Liver (tissue), 8 donors: ENCODE measurements at regions not wholly inside any gene's neighbourhood (a gene's known extent, or its start where the extent isn't known, plus 50 kb on each side); places are given as distances from the start of the nearest gene placed in this dataset.

ENCODE experiments used
- DNase-seq: peaks from one replicate; pipeline ENCODE4 v3.0.0-alpha.2; 2017; ENCODE audit warnings: low spot score
- H3K27ac ChIP-seq, 2 donors: one replicate each; pipeline ENCODE4 v1.7.0; 2013; ENCODE audit warnings: inconsistent platforms in 2 of 2, low read length in 2 of 2, control low read depth in 1 of 2, low read depth in 1 of 2, mild to moderate bottlenecking in 1 of 2
- H3K27me3 ChIP-seq, 4 donors: one replicate each; pipeline versions ENCODE4 v1.6.1 to v1.7.0; 2013; ENCODE audit warnings: low read length in 3 of 4, inconsistent platforms in 1 of 4, mild to moderate bottlenecking in 1 of 4, moderate library complexity in 1 of 4; ENCODE audit not compliant: control insufficient read depth in 4 of 4, insufficient read depth in 4 of 4
- H3K36me3 ChIP-seq, 4 donors: one replicate each; pipeline versions ENCODE4 v1.6.1 to v1.7.0; 2013; ENCODE audit warnings: low read length in 3 of 4, mild to moderate bottlenecking in 3 of 4, low read depth in 1 of 4, moderate library complexity in 1 of 4; ENCODE audit not compliant: control insufficient read depth in 4 of 4, insufficient read depth in 3 of 4
- H3K4me1 ChIP-seq, 4 donors: one replicate each; pipeline versions ENCODE4 v1.6.1 to v1.7.0; 2013; ENCODE audit warnings: low read length in 3 of 4, mild to moderate bottlenecking in 3 of 4, moderate library complexity in 1 of 4; ENCODE audit not compliant: control insufficient read depth in 4 of 4, insufficient read depth in 4 of 4
- H3K4me3 ChIP-seq, 3 donors: one replicate each; pipeline versions ENCODE4 v1.6.1 to v1.7.0; 2013; ENCODE audit warnings: low read length in 3 of 3, control low read depth in 1 of 3, low read depth in 1 of 3, mild to moderate bottlenecking in 1 of 3
- H3K9ac ChIP-seq, 2 donors: one replicate each; pipeline ENCODE4 v1.7.0; 2013; ENCODE audit warnings: low read length in 2 of 2, mild to moderate bottlenecking in 2 of 2, moderate library complexity in 2 of 2, control low read depth in 1 of 2, low read depth in 1 of 2
- H3K9me3 ChIP-seq, 4 donors: one replicate each; pipeline versions ENCODE4 v1.6.1 to v1.7.0; 2013; ENCODE audit warnings: low read length in 3 of 4; ENCODE audit not compliant: control insufficient read depth in 4 of 4
- ATF3 ChIP-seq: IDR thresholded peaks from 2 replicates; pipeline ENCODE4 v1.6.1; 2016; ENCODE audit warnings: antibody characterized with exemption
- CTCF ChIP-seq: fragments of 150-350 bp; IDR thresholded peaks from 2 replicates; pipeline ENCODE4 v1.5.1; 2017; ENCODE audit warnings: improper control_type of control experiment, low read depth, low read length; ENCODE audit not compliant: missing input control
- FOXA1 ChIP-seq: IDR thresholded peaks from 2 replicates; pipeline ENCODE4 v1.6.1; 2016; ENCODE audit warnings: antibody characterized with exemption
- FOXA2 ChIP-seq: IDR thresholded peaks from 2 replicates; pipeline ENCODE4 v1.6.1; 2016; ENCODE audit warnings: antibody characterized with exemption
- GABPA ChIP-seq, 2 donors: IDR thresholded peaks in 1 of 2; conservative IDR thresholded peaks in 1 of 2; 2 replicates each; pipeline ENCODE4 v1.6.1; 2016; ENCODE audit warnings: antibody characterized with exemption in 2 of 2, mild to moderate bottlenecking in 1 of 2, moderate library complexity in 1 of 2
- HNF4A ChIP-seq, 2 donors: conservative IDR thresholded peaks; 2 replicates each; pipeline ENCODE4 v1.6.1; 2016; ENCODE audit warnings: antibody characterized with exemption in 2 of 2, mild to moderate bottlenecking in 2 of 2
- HNF4G ChIP-seq: IDR thresholded peaks from 2 replicates; pipeline ENCODE4 v1.6.1; 2016; ENCODE audit warnings: antibody characterized with exemption
- JUND ChIP-seq, 2 donors: IDR thresholded peaks; 2 replicates each; pipeline ENCODE4 v1.6.1; 2016; ENCODE audit warnings: antibody characterized with exemption in 2 of 2
- RAD21 ChIP-seq, 2 donors: IDR thresholded peaks; 2 replicates each; pipeline ENCODE4 v1.6.1; 2016; ENCODE audit warnings: antibody characterized with exemption in 2 of 2, mild to moderate bottlenecking in 2 of 2
- REST ChIP-seq: IDR thresholded peaks from 2 replicates; pipeline ENCODE4 v1.6.1; 2016; ENCODE audit warnings: antibody characterized with exemption, mild to moderate bottlenecking
- SP1 ChIP-seq: IDR thresholded peaks from 2 replicates; pipeline ENCODE4 v1.6.1; 2018; ENCODE audit warnings: antibody characterized with exemption, mild to moderate bottlenecking
- TAF1 ChIP-seq: conservative IDR thresholded peaks from 2 replicates; pipeline ENCODE4 v1.6.1; 2016; ENCODE audit warnings: antibody characterized with exemption, mild to moderate bottlenecking
- YY1 ChIP-seq: IDR thresholded peaks from 2 replicates; pipeline ENCODE4 v1.6.1; 2016; ENCODE audit warnings: antibody characterized with exemption, mild to moderate bottlenecking
- ZBTB33 ChIP-seq: IDR thresholded peaks from 2 replicates; pipeline ENCODE4 v1.6.1; 2016; ENCODE audit warnings: antibody characterized with exemption
- WGBS: extraction: QIAGEN DNeasy Blood & Tissue Kit; methylation state at CpG from one replicate; pipeline ENCODE4 v1.1.7; 2013; 5-methylcytosine and 5-hydroxymethylcytosine counted together
- donor health status: healthy.
- donor health status: healthy.
- donor health status: healthy.
- donor health status: healthy.
- donor health status: healthy.

GRCh38 chr14:38522724-38523123 lies 266.8 kb upstream of the CLEC14A start:
- no peak for DNase-seq
- Histone ChIP-seq H3K9ac (no peak overlapping the region), H3K4me1 (peaks cover 2 to 5% (median 3%) of the 10 kb centered on the region in 4 donors), H3K27me3 (no peaks in the 10 kb centered on the region), H3K36me3 (no peaks in the 10 kb centered on the region), H3K27ac (no peak overlapping the region), H3K9me3 (no peaks in the 10 kb centered on the region), H3K4me3 (no peak overlapping the region)
- WGBS, result 82% methylated on average over 3 of the region's 3 CpGs
- TF ChIP-seq HNF4G (no peak), YY1 (no peak), FOXA1 (no peak), GABPA (IDR thresholded peaks at IDR 0.05 in 1 of 2, conservative IDR thresholded peaks at IDR 0.05 in 1 of 2) (no peak), ZBTB33 (no peak), TAF1 (no peak), HNF4A (conservative IDR thresholded peaks at IDR 0.05) (no peak), CTCF (no peak), ATF3 (no peak), SP1 (no peak), FOXA2 (no peak), REST (no peak), RAD21 (IDR thresholded peaks at IDR 0.05) (no peak), JUND (IDR thresholded peaks at IDR 0.05) (no peak)

GRCh38 chr14:38521591-38521990 lies 265.7 kb upstream of the CLEC14A start:
- WGBS, result 63% methylated on average over 5 of the region's 5 CpGs
- no peak overlapping the region for H3K4me3 ChIP-seq

More at GRCh38 chr14:38521591-38521990, 265.7 kb upstream of the CLEC14A start:
- H3K36me3 ChIP-seq, result no peaks in the 10 kb centered on the region
- no peak overlapping the region for H3K9ac ChIP-seq
- no peak overlapping the region for H3K27ac ChIP-seq
- peaks cover 2 to 5% (median 3%) of the 10 kb centered on the region in 4 donors for H3K4me1 ChIP-seq
- peak; percentile 16 to 23 for TF ChIP-seq HNF4A (conservative IDR thresholded peaks at IDR 0.05)
- TF ChIP-seq ZBTB33, result no peak
- no peaks in the 10 kb centered on the region for H3K27me3 ChIP-seq
- DNase-seq, result no peak
- H3K9me3 ChIP-seq, result no peaks in the 10 kb centered on the region
